K562 (cell line): ENCODE measurements at regions not wholly inside any gene's neighbourhood (a gene's known extent, or its start where the extent isn't known, plus 50 kb on each side); places are given as distances from the start of the nearest gene placed in this dataset.

Experiments used
- ATAC-seq: fragments of 200-7000 bp; cut with Tn5 transposase; 3 replicates; pipeline ENCODE4 v1.9.1; 2020; ENCODE audit warnings: moderate library complexity
- BruUV-seq: library from RNA; stranded (reverse); fragments of 400-500 nt; replicated peaks from 2 replicates; lab custom pipeline; 2021; lab: Mats Ljungman, UMichigan
- CTCF ChIA-PET: fragments of 300-600 bp; formaldehyde crosslinking; extraction: SDS; loops from one replicate; lab custom pipeline; 2021; ENCODE audit warnings: low intra/inter-chr PET ratio; lab: Yijun Ruan, JAX
- POLR2A ChIA-PET: fragments of 300-600, 350-650 bp; sonication (Branson Sonifier 250); formaldehyde crosslinking; extraction: SDS; loops from one replicate; lab custom pipeline; 2021; ENCODE audit warnings: antibody characterized with exemption, inconsistent platforms; lab: Yijun Ruan, JAX
- DNase-seq, 4 experiments: peaks; one replicate each; pipeline versions ENCODE4 v3.0.0 to v3.0.0-alpha.2; 2011 to 2018; ENCODE audit warnings: low spot score in 3 of 4, mixed read lengths in 3 of 4; ENCODE audit errors: extremely low read depth in 1 of 4
- FAIRE-seq: peaks from 2 replicates; lab custom pipeline; 2011; peaks lifted over from hg19 to GRCh38; lab: Jason Lieb, UNC
- H2AFZ ChIP-seq: 2 replicates; pipeline ENCODE4 v1.6.0; 2011; ENCODE audit warnings: low read depth, low read length, control low read depth, inconsistent platforms
- H3K27ac ChIP-seq: fragments of 200-600 bp; 3 replicates; pipeline ENCODE4 v1.8.0; 2011; ENCODE audit warnings: low read depth, mild to moderate bottlenecking, control low read depth, inconsistent platforms, low read length, moderate library complexity, mixed read lengths; ENCODE audit errors: extremely low read depth
- H3K27me3 ChIP-seq, 2 experiments: fragments of 300-600 bp in 1 of 2; 2 replicates in 1 of 2; 3 replicates in 1 of 2; pipeline versions ENCODE4 v1.6.0 to v1.8.0; 2011; ENCODE audit warnings: inconsistent platforms in 2 of 2, low read length in 2 of 2, mild to moderate bottlenecking in 1 of 2, mixed read lengths in 1 of 2, moderate library complexity in 1 of 2; ENCODE audit not compliant: control insufficient read depth in 2 of 2, insufficient read depth in 2 of 2
- H3K36me3 ChIP-seq: fragments of 300-600 bp; 3 replicates; pipeline ENCODE4 v1.8.0; 2011; ENCODE audit warnings: mild to moderate bottlenecking, low read length, inconsistent platforms; ENCODE audit not compliant: control insufficient read depth, insufficient read depth
- H3K4me1 ChIP-seq, 2 experiments: fragments of 200-600 bp in 1 of 2; replicated peaks in 1 of 2; 2 replicates in 1 of 2; 3 replicates in 1 of 2; pipeline versions ENCODE4 v1.5.1 to v1.8.0; 2011; ENCODE audit warnings: inconsistent platforms in 2 of 2, low read length in 2 of 2, mild to moderate bottlenecking in 1 of 2, mixed read lengths in 1 of 2, moderate library complexity in 1 of 2; ENCODE audit not compliant: control insufficient read depth in 2 of 2, insufficient read depth in 2 of 2
- H3K4me2 ChIP-seq: 2 replicates; pipeline ENCODE4 v1.6.1; 2011; ENCODE audit warnings: low read length, control low read depth, inconsistent platforms, mixed read lengths; ENCODE audit not compliant: insufficient read depth
- H3K4me3 ChIP-seq: fragments of 200-600 bp; sonication (generic), shearing (Covaris generic); 2 replicates; pipeline ENCODE4 v1.5.1; 2016; ENCODE audit warnings: control low read depth, inconsistent platforms
- H3K79me2 ChIP-seq: fragments of 200-600 bp; 3 replicates; pipeline ENCODE4 v1.8.0; 2011; ENCODE audit warnings: low read length, inconsistent platforms; ENCODE audit not compliant: control insufficient read depth, insufficient read depth
- H3K9ac ChIP-seq, 2 experiments: 2 replicates each; pipeline versions ENCODE4 v1.6.0 to v1.6.1; 2011; ENCODE audit warnings: low read depth in 2 of 2, low read length in 2 of 2, control low read depth in 1 of 2, inconsistent platforms in 1 of 2, mild to moderate bottlenecking in 1 of 2, mixed read lengths in 1 of 2; ENCODE audit not compliant: insufficient read depth in 1 of 2
- H3K9me1 ChIP-seq: one replicate; pipeline ENCODE4 v1.6.0; 2011; ENCODE audit warnings: inconsistent platforms, mild to moderate bottlenecking, low read length, moderate library complexity; ENCODE audit not compliant: control insufficient read depth, insufficient read depth
- H3K9me3 ChIP-seq: replicated peaks from 2 replicates; pipeline ENCODE4 v1.5.1; 2011; ENCODE audit warnings: low read depth, low read length, inconsistent platforms; ENCODE audit not compliant: control insufficient read depth, insufficient read depth
- H4K20me1 ChIP-seq: replicated peaks from 2 replicates; pipeline ENCODE4 v1.6.1; 2011; ENCODE audit warnings: low read length, inconsistent platforms, mixed read lengths; ENCODE audit not compliant: control insufficient read depth, insufficient read depth
- EP400 ChIP-seq: fragments of 450-650 bp; IDR thresholded peaks from 2 replicates; pipeline ENCODE4 v1.6.1; 2017; ENCODE audit warnings: antibody characterized with exemption, mild to moderate bottlenecking, moderate library complexity
- RBM15 ChIP-seq: fragments of 200-400 bp; formaldehyde crosslinking; IDR thresholded peaks from 2 replicates; pipeline ENCODE4 v1.6.1; 2018; ENCODE audit warnings: mild to moderate bottlenecking, low read length, moderate library complexity; ENCODE audit not compliant: insufficient read depth
- SPI1 ChIP-seq: IDR thresholded peaks from 2 replicates; pipeline ENCODE4 v1.6.1; 2011; ENCODE audit warnings: low read depth, low read length, control low read depth, borderline replicate concordance
- ZNF197 ChIP-seq: fragments of 200-800 bp; sonication (Bioruptor generic); IDR thresholded peaks from 2 replicates; pipeline ENCODE4 v1.6.1; 2016; ENCODE audit warnings: low read depth, missing genetic modification characterization, missing compliant biosample characterization
- ZNF699 ChIP-seq: fragments of 250-450 bp; sonication (Bioruptor Pico); IDR thresholded peaks from 2 replicates; pipeline ENCODE4 v1.8.0; 2021; ENCODE audit warnings: mild to moderate bottlenecking, moderate library complexity; ENCODE audit not compliant: insufficient replicate concordance
- WGBS: fragments of 100-300 bp; shearing (Covaris generic); methylation state at CpG from one replicate; pipeline ENCODE4 v1.1.6; 2016; ENCODE audit warnings: low coverage, mixed read lengths; ENCODE audit not compliant: insufficient coverage; ENCODE audit errors: missing lambda C conversion rate; 5-methylcytosine and 5-hydroxymethylcytosine counted together
- in situ Hi-C: fragments of 300-500 bp; cut with MboI; formaldehyde crosslinking; loops from 4 replicates; pipeline ENCODE4 v1.15.0; 2018; ENCODE audit warnings: inconsistent platforms, mixed read lengths
- intact Hi-C: fragments of 100-400 bp; cut with micrococcal nuclease; formaldehyde crosslinking; loops from 2 replicates; pipeline ENCODE4 v1.14.2; 2022

GRCh38 chr16:10305912-10306311, 79.9 kb upstream of the ATF7IP2 start:
- Histone ChIP-seq H3K9ac (no peak overlapping the region), H3K9me3 (no peaks in the 10 kb centered on the region), H3K79me2 (no peaks in the 10 kb centered on the region), H3K4me1 (peaks cover 8 to 12% of the 10 kb centered on the region in 2 experiments), H3K4me2 (no peak overlapping the region), H3K4me3 (no peak overlapping the region), H3K27me3 (no peaks in the 10 kb centered on the region), H3K36me3 (no peaks in the 10 kb centered on the region), H3K27ac (no peak overlapping the region), H4K20me1 (no peaks in the 10 kb centered on the region), H2AFZ (no peak overlapping the region), H3K9me1 (no peaks in the 10 kb centered on the region)
- intact Hi-C loops (no loop called here), in situ Hi-C loops (no loop called here)
- no TSS peak for BruUV-seq
- ChIA-PET CTCF (no interaction called here), POLR2A (interaction anchor here (0.7 kb wide), 1 partner anchor 9 kb away, joined by 3 read pairs; no protein-coding TSS in a partner anchor)
- DNase-seq (no peak), ATAC-seq (no peak), FAIRE-seq (no peak)
- TF ChIP-seq EP400 (no peak), SPI1 (no peak), RBM15 (no peak), ZNF197 (no peak), ZNF699 (CRISPR knock-in tag) (no peak)
- 25% methylated on average over 4 of the region's 4 CpGs for WGBS
